A204.1 (cell line): ENCODE measurements at regions not wholly inside any gene's neighbourhood (a gene's known extent, or its start where the extent isn't known, plus 50 kb on each side); places are given as distances from the start of the nearest gene placed in this dataset.
"Not testable (repeated sequence)": the region's sequence is repeated elsewhere in the genome, so short reads cannot be mapped to it uniquely, and the experiment has no call there.

Source experiments
- FAIRE-seq: peaks from 2 replicates; lab custom pipeline; 2012; peaks lifted over from hg19 to GRCh38; lab: Jason Lieb, UNC

DNA sequence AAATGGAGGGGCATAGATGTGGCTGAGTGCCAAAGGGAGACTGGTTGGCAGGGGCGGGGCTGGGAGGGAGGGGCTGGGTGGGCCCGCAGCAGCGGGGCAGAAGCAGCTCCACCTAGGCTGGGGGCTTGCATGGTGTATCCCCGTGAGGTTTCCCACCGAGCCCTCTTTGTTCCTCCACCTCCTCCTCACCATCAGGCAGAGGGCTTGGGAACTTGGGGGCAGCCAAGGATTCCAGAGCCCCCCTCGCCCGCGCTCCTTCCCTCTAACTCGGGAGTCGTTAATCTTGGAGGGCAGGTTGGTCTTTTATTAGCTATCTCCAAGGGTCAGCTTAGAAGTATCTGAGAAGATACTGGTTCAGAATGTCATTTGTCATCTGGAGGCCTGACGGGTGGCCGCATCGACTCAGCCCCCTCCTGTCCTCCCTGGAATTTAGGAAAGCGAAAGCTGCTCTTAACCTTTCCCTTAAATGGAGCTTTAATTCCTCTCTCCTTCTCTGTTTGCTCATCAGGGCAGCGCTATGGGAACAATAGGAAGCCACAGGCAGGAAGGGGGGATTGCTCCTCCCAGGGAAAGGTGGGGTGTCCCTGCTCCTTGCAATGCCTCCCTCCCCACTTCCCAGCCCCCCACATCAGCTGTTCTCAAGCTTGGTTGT is 274.3 kb upstream of the XYLT1 start:
- FAIRE-seq: no peak

DNA sequence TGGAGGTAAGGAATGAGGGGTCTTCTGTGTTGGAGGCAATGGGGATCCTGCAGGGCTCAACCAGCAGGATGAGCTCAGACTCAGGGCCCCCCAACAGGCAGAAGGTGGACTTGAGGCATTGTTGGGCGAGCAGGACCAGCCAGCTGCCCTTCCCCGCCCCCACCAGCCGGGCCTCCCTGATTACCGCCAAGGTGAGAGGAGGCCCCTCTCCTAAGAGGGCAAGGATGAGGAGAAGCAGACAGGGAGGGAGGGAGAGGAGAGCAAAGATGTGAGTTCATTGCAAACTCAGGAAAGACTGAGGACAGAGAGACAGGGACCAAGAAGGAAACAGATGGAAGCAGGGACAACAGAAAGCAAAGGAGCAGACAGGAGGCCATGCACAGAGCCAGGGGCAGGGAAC is 272.8 kb upstream of the XYLT1 start:
- no peak for FAIRE-seq

DNA sequence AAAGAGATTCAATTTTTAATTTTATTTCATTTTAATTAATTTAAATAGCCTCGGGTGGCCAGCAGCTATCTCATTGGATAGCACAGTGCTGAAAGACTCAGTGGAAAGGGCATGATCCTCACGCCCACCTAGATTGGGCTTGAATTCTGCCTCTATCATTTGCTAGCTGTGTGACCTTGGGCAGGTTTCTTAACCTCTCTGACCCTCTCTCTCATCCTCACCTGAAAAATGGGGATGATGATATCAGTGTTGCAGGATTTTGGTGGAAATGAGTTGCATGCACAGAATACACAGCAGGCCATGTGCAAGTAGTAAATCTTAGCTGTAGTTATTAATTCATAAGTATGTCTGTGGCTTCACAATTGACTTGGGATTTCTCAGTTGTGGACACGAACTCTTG is 272.4 kb upstream of the XYLT1 start:
- no peak for FAIRE-seq

DNA sequence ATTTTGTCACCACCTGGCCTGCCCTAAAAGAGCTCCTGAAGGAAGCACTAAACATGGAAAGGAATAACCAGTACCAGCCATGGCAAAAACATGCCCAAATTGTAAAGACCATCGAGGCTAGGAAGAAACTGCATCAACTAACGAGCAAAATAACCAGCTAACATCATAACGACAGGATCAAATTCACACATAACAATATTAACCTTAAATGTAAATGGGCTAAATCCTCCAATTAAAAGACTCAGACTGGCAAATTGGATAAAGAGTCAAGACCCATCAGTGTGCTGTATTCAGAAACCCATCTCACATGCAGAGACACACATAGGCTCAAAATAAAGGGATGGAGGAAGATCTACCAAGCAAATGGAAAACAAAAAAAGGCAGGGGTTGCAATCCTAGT is 264.3 kb upstream of the XYLT1 start:
- FAIRE-seq: not testable (repeated sequence)

DNA sequence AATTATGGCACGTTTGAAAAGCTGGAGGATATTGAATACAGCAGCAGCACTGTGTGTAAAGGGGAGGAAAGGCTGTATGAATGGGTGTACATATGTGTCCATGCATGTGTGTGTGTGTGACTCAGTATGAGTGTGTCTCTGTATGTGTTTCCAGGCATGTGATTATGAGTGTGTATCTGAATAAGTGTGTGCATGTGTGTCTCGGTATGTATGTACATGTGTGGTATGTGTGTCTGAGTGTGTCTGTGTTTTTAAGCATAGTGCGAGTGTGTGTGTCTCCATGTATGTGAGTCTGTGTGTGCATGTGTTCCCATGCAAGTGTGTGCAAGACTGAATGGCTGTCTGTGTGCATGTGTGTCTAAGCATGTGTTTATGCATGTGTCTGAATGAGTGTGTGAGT is 259.1 kb upstream of the XYLT1 start:
- no peak for FAIRE-seq

DNA sequence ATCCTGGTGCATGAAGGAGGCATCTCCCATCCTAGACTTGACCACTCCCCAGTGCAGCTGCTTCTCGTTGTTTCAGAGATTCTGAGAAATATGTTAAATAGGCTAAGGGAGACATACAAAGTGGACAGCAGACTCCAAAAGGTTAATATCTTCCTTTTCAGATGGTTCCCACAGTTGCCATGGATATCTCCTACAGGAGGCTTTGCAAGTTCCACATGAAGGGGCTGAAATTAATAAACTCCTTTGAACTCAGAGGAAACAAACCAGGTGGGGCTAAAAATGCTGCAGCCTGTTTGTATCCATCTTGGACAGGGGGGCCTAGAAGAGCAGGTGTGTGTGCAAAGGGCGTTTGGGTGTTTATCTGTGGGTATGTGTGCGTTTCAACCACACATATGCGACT is 257.4 kb upstream of the XYLT1 start:
- no peak for FAIRE-seq

DNA sequence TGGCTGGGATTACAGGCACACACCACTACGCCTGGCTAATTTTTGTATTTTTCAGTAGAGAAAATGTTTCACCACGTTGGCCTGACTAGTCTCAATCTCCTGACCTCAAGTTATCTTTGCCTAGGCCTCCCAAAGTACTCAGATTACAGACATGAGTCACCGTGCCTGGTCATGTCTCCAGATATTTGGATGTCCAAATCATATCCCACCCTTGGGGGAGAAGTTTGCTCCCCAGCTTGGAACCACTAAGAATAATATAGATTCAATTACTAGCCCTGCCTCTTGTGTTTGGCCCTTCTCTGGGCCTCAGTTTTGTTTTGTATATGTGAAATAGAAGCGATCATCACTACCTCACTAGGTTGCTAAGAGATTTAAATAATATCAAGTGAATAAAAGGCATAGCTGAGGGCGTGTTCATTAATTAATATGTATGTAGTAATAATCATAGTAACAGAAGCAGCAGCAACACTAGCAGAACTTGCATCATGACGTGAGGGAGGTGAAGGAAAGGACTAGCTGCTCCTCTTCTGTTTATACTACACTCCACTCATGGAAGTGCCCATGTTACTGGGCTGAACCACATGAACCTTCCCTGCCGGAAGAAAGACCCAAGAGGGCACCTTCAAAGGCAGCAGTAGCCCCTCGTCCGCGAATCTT is 253.6 kb upstream of the XYLT1 start:
- no peak for FAIRE-seq

DNA sequence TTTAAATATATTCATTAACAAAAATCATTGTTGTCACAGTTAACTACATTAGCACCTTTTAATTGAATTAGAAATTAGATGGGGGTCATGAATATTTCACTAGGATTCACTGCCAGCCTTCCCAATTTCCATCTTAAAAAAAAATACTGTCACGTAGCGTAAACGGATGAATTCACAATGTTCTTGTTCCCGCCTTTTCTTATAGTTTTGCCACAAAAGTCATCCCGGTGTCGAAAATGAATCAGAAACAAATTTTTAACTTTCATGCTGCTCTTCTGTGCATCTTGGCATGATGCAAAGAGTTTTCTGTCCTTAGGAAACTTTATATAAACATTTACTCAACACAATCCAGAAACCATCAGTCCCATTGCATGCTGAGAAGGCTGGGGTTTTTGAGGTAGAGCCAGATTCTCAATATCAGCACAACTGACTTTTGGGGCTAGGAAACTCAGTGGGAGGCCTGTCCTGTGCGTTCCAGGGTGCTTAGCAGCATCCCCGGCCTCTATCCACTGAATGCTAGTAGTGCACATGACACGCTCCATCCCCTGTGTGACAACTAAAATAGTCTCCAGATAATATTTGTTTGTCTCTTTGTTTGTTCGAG is 252.9 kb upstream of the XYLT1 start:
- FAIRE-seq: no peak

DNA sequence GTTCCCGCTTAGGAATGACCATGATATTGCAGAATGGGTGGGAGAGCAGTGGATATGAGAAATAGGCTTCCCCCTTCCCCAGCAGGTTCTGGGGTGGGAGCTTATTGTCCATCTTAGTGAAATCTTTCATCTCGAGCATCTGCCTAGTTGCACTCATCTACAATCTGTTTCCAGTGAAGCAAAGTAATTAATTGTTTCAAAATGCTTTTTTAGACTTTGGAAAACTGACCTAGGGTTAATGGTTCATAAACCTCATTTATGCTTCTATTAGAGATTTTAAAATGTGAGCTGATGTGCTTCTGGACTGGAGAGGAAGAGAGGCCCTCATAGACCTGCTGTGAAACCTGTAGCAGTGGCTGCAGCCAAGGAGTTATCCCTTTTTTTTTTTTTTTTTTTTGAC is 247.7 kb upstream of the XYLT1 start:
- FAIRE-seq: no peak

DNA sequence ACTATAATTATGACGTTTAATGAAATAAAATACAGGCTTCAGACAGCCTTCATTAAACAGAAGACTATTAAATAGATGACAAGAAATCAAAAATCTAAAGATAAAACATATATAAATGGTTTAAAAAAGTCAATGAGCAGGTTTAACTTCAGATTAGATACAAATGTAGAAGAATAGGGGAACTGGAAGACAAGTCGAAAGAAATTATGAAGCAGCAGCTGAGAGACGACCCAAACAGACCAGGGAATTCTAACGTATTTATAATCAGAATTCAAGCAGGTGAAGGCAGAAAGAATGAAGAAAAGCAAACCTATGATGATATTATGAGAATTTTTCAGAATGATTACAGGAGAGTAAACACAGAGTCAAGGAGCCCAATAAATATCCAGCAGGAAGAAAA is 235.1 kb upstream of the XYLT1 start:
- FAIRE-seq: no peak

DNA sequence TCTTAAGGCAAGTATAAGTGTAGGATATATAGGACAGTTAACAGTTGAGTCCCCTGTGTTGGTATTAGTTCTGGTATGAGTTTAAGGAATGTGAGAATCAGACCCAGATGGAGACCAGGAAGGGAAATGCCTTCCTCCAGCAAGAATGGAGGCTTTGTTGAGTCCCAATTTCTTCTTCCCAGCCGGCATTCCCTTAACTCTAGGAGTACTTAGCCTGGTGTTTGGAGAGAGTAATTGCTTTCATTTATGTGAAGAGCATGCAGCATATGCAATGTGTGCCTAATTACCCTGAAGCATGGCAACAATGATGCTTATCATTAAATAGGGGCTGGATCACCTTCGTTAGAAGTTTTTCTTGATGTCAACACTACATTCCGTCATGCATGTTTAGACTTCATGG is 225.9 kb upstream of the XYLT1 start:
- no peak for FAIRE-seq

DNA sequence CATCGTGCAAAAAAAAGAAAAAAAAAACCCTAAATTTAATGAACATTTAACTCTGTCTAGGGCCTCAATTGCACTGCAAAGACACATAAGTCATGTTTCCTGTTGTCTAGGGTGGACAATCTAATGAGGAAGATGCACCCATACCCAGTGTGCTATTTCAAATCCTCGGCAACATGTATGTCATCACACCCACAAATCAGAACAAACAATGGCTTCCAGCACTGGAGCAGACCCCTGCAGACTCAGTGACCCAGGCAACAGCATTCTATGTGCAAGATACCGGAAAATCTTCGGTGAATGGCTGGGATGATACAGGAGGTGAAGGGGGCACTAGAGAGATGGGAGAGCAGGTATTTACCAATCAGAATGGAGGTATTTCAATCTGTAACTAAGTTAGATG is 221.7 kb upstream of the XYLT1 start:
- no peak for FAIRE-seq

DNA sequence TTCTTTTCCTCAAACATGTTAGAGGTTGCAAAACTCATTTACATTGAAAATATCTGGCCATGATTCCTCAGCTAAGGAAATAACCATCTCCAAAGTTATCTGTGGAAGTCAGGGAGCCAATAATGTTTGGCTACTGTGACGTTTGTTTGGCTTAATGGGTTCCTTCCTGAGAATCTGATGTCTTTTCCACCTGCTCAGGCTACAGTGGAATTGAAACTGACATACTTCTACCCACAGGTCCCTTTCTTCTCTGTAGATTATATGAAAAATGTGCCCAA is 221.1 kb upstream of the XYLT1 start:
- FAIRE-seq: no peak

DNA sequence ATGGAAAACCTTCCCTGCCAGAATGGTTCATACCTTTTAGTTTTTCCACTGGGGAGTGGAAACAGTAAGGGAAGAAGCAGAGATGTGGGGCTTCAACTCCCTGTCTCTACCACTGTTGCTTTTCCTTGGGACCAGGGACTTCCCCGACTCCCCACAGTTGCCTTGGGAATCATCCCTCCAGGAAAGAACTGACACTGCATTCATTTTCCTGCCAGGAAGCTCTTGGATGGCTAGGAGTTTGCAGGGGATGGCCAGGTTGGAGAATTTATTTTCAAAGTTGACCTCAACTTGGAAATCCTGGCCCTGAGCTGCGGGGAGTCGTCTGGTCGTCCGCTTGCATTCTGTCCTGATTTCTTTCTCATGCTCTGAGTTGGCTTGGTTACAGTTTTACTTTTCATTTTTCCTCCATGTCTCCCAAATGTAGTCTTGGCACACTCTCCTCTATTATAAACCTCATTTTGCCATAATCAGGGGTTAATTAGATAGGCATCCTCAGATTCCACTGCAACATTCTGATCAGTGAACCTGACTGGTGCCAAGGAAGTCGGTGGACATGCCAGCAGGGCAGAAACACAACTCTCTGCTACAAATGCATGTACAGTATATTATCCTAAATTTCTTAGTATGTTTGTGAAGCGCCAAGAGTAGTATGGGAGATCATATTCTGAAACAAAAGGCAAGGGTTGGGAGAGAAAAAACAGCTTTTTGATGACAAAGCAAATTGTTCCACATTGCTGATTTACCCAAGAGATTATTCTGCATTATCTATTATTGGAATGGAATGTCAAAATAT is 220.5 kb upstream of the XYLT1 start:
- no peak for FAIRE-seq

DNA sequence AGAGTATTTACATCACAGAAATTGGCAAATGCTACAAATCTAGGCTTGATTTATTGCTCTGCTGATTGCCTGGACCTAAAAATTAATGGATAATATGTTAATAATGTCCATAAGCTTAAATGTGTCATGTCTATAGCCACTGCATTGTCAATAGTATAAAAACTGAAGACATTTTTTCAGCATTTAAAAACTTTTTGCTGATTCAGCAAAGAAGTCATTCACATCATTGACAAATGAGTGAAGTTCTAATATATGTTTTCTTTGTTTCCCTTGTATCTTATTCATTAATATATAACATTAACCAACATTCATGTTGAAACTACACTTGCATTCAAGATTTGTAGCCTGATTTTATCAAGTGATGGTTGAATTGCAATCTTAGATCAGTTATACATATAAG is 214.7 kb upstream of the XYLT1 start:
- no peak for FAIRE-seq

DNA sequence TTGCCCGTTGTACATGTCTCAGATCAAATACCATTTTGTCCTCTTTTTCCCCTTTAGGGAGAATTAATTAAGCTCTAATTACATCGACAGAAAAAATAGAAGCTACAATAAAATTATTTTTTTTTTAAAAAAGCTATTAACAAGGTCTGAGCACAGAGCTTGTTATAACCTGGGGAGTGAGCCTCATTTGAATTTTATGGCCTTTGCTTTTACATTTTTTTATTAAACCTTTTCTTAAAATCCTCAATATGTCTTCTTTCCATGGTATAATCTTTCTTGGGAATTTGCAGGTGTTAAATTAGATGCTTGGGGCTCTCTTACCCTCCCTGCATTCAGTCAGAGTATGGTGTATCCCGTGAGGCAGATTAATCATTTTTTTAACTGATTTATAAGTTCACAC is 212.5 kb upstream of the XYLT1 start:
- no peak for FAIRE-seq

DNA sequence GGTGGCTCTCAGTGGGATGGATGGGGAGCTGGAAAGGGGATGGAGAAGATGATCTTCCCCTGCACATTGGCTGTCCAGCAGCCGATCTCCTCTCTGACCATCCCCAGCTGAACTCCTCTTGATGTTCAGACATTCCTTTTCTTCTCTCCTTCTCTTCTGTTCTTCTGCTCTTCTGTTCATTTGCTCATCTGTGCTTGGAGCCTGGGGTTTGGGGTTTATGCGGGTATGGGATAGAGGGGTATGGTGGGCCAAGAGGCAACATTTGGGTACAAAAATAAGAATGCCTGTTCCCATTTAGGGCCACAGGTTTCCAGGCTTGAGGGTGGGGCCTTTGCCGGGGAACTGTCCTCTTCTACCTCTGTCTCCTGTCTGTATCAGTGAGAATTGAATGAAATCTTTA is 205.4 kb upstream of the XYLT1 start:
- FAIRE-seq: no peak

DNA sequence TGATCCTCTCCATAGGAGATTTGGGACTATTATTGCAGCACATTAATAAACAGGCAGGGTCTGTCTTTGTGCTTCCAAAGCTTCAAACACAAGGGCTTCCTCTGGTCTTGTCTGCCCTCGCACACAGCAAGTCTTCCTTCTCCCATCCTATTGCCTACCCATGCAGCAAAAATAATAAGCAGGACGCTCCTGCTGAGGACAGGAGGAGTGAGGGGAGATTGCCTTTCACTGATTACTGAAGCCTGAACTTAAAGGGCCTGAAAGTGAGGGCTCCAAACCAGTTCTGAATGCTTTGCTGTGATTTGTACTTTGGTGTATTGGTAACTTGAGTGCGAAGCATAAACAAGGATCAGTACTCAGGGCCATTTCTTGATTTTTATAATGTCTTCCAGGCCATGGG is 197.6 kb upstream of the XYLT1 start:
- no peak for FAIRE-seq

DNA sequence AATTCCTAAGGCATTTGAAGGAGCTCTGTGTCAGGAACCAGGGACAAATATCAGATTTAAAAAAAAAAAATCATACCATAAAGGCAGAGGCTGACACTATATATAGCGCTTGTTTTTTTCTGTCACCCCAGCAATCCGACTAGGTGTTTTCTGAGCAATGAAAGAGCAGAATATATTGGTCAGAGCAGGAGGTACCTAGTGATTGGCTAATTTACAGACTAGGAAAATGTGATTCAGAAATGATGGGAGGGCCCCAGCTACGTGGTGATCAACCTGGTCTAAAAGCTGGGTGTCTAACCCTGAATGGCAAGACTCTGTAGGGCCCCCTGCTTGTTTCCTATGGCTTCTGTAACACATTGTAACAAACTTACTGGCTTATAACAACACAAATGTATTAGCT is 195.5 kb upstream of the XYLT1 start:
- no peak for FAIRE-seq

DNA sequence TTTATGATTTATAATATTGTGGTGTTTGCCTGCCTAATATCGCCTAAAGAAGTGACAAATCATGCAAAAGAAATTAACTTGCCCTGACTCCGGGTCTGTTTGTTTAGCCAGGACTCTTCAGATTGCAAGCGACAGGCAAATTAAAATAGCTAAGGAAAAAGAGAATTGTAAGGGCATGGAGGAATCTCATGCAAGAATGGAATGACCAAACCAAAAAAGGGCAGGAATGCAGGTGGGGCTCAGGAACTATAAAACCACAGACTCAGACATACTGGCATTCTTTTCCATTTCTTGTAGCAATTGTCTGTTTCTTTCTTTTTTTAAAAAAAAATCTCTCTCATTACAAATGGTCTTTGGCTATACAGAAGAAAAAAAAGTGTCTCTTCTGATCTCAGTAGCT is 188.1 kb upstream of the XYLT1 start:
- FAIRE-seq: no peak

DNA sequence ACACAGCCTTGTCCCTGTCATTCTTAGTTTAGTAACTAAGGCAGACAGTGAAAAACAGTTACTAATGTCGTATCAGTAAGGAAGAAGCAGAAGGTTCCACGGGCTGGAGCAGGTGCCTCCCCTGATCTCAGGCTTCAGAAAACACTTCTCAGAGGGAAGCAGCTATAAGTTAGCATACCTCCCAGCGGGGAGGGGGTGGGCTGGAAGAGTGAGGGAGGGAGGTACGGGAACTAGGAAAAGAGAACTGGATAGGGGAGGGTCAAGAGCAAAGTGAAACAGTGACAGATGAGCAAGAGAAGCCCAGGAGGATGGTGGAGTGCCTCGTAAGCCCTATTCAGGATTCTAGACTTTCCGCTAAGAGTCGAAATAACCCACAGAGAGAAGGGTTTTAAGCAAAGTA is 186.3 kb upstream of the XYLT1 start:
- no peak for FAIRE-seq

DNA sequence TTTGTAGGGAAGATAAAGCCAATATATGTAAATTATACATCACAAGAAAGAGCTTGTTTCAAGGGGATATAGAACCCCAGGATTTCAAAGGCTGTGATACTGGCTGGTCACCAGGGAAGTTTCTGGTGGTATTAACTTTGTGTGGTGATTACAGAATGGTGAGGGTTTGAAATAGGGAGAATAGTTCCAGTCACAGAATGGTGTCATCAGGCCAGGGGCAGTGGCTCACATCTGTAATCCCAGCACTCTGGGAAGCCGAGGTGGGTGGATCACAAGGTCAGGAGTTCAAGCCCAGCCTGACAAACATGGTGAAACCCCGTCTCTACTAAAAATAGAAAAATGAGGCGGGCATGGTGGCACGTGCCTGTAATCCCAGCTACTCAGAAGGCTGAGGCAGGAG is 183.8 kb upstream of the XYLT1 start:
- no peak for FAIRE-seq

DNA sequence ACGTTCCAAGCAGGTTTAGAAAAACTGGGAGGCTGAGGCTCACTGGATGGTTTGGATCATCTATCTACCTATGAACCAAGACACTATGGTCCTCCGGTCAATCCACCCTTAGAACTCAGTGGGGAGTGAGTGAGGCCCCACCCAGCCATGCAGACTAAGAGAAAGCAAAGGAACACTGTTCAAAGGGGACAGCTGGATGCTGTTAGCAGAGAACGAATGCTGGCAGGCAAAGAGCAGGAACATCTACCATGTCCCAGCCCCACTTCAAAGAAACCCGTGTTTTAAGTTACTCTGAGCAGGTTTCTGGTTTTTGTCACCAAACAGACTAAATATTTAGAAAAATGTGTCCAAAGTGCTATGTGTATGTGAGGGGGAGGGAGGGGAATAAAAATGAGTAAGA is 183.4 kb upstream of the XYLT1 start:
- FAIRE-seq: no peak
